WTC11 (cell line): ENCODE measurements at regions not wholly inside any gene's neighbourhood (a gene's known extent, or its start where the extent isn't known, plus 50 kb on each side); places are given as distances from the start of the nearest gene placed in this dataset.

Source experiments
- ATF3 ChIP-seq: sonication (generic); formaldehyde crosslinking; conservative IDR thresholded peaks from 2 replicates; pipeline ENCODE4 v1.8.1; 2022; ENCODE audit warnings: mild to moderate bottlenecking, missing genetic modification reagents
- CREM ChIP-seq: sonication (generic); formaldehyde crosslinking; IDR thresholded peaks from 2 replicates; pipeline ENCODE4 v1.8.1; 2022; ENCODE audit warnings: mild to moderate bottlenecking, missing genetic modification reagents, moderate library complexity
- CTCF ChIP-seq: fragments of 200-600 bp; IDR thresholded peaks from 2 replicates; pipeline ENCODE4 v1.8.0; 2022; ENCODE audit warnings: antibody characterized with exemption
- E2F4 ChIP-seq: sonication (generic); formaldehyde crosslinking; IDR thresholded peaks from 2 replicates; pipeline ENCODE4 v1.8.1; 2022; ENCODE audit warnings: low read depth, mild to moderate bottlenecking, moderate library complexity, missing genetic modification reagents, borderline replicate concordance
- ESRRA ChIP-seq: sonication (generic); formaldehyde crosslinking; IDR thresholded peaks from 2 replicates; pipeline ENCODE4 v1.8.1; 2022; ENCODE audit warnings: mild to moderate bottlenecking, missing genetic modification reagents, borderline replicate concordance
- IRF2 ChIP-seq: sonication (generic); formaldehyde crosslinking; IDR thresholded peaks from 2 replicates; pipeline ENCODE4 v1.8.0; 2022; ENCODE audit warnings: low read depth, missing genetic modification reagents, borderline replicate concordance
- JUN ChIP-seq: sonication (generic); formaldehyde crosslinking; IDR thresholded peaks from 2 replicates; pipeline ENCODE4 v1.8.0; 2023; ENCODE audit warnings: mild to moderate bottlenecking, missing genetic modification reagents
- NR3C1 ChIP-seq: sonication (generic); formaldehyde crosslinking; conservative IDR thresholded peaks from 2 replicates; pipeline ENCODE4 v1.8.1; 2023; ENCODE audit warnings: low read depth, mild to moderate bottlenecking, missing genetic modification reagents
- SMAD3 ChIP-seq: sonication (generic); formaldehyde crosslinking; IDR thresholded peaks from 2 replicates; pipeline ENCODE4 v1.8.0; 2022; ENCODE audit warnings: missing genetic modification reagents, mild to moderate bottlenecking, borderline replicate concordance
- USF1 ChIP-seq: sonication (generic); formaldehyde crosslinking; IDR thresholded peaks from 2 replicates; pipeline ENCODE4 v1.8.0; 2022; ENCODE audit warnings: mild to moderate bottlenecking, missing genetic modification reagents
- USF2 ChIP-seq: sonication (generic); formaldehyde crosslinking; IDR thresholded peaks from 2 replicates; pipeline ENCODE4 v1.8.1; 2023; ENCODE audit warnings: mild to moderate bottlenecking, missing genetic modification reagents, moderate library complexity
- ZNF263 ChIP-seq: sonication (generic); formaldehyde crosslinking; IDR thresholded peaks from 2 replicates; pipeline ENCODE4 v1.8.1; 2022; ENCODE audit warnings: low read depth, mild to moderate bottlenecking, moderate library complexity, missing genetic modification reagents

GRCh38 chr1:34670982-34671381 is 83.9 kb upstream of the GJB5 start:
- TF ChIP-seq CREM, result no peak
- TF ChIP-seq CTCF, result no peak
- no peak for TF ChIP-seq JUN (CRISPR knock-in tag)
- no peak for TF ChIP-seq ZNF263 (CRISPR knock-in tag)
- TF ChIP-seq USF2 (CRISPR knock-in tag), result no peak
- no peak for TF ChIP-seq E2F4 (CRISPR knock-in tag)
- TF ChIP-seq SMAD3 (CRISPR knock-in tag), result no peak
- no peak for TF ChIP-seq ATF3 (CRISPR knock-in tag)
- TF ChIP-seq NR3C1 (CRISPR knock-in tag), result no peak
- TF ChIP-seq IRF2 (CRISPR knock-in tag), result no peak
- TF ChIP-seq USF1 (CRISPR knock-in tag), result no peak
- TF ChIP-seq ESRRA (CRISPR knock-in tag), result no peak
